ENCODE measurements at regions not wholly inside any gene's neighbourhood (a gene's known extent, or its start where the extent isn't known, plus 50 kb on each side); places are given as distances from the start of the nearest gene placed in this dataset.

- intact Hi-C loops (cut with micrococcal nuclease), result no loop called here
- 91% methylated on average over 4 of the region's 5 CpGs for WGBS (ENCODE audit: insufficient coverage)
These were observed 231.2 kb upstream of the HAND2 start for GRCh38 chr4:173761236-173761635.

GRCh38 chr4:173758132-173758531 is 228.1 kb upstream of the HAND2 start:
- Histone ChIP-seq H3K4me3 (ENCODE audit: low read length) (no peak overlapping the region), H3K27me3 (ENCODE audit: control insufficient read depth, insufficient read depth, low read length) (no peaks in the 10 kb centered on the region), H3K36me3 (ENCODE audit: control insufficient read depth, insufficient read depth, low read length) (no peaks in the 10 kb centered on the region), H3K9me3 (ENCODE audit: control insufficient read depth, insufficient read depth, low read length) (no peaks in the 10 kb centered on the region), H3K27ac (ENCODE audit: low read length) (no peak overlapping the region), H3K4me1 (ENCODE audit: control insufficient read depth, insufficient read depth, low read length) (no peaks in the 10 kb centered on the region)
- Mint-ChIP-seq H3K4me1 (no peaks in the 10 kb centered on the region), H3K4me3 (no peak overlapping the region), H3K27me3 (ENCODE audit: low read depth in 2 of 2) (no peaks in the 10 kb centered on the region), H3K36me3 (no peaks in the 10 kb centered on the region), H3K9me3 (peaks cover 6% of the 10 kb centered on the region in 2 donors), H3K27ac (no peak overlapping the region)
- ATAC-seq (no peak), DNase-seq (no peak)
- intact Hi-C loops (cut with micrococcal nuclease), result no loop called here
- no CpG with 5 or more reads among the region's 1 CpG for WGBS (ENCODE audit: insufficient coverage)
- TF ChIP-seq CTCF (IDR thresholded peaks at IDR 0.05), result no peak

More at GRCh38 chr4:173761236-173761635, 231.2 kb upstream of the HAND2 start:
- H3K4me3 Mint-ChIP-seq, result no peak overlapping the region
- H3K9me3 Mint-ChIP-seq, result peaks cover 4 to 6% of the 10 kb centered on the region in 2 donors
- TF ChIP-seq CTCF (IDR thresholded peaks at IDR 0.05), result no peak
- Histone ChIP-seq H3K4me3 (ENCODE audit: low read length) (no peak overlapping the region), H3K9me3 (ENCODE audit: control insufficient read depth, insufficient read depth, low read length) (no peaks in the 10 kb centered on the region), H3K36me3 (ENCODE audit: control insufficient read depth, insufficient read depth, low read length) (no peaks in the 10 kb centered on the region), H3K4me1 (ENCODE audit: control insufficient read depth, insufficient read depth, low read length) (no peaks in the 10 kb centered on the region), H3K27ac (ENCODE audit: low read length) (no peak overlapping the region), H3K27me3 (ENCODE audit: control insufficient read depth, insufficient read depth, low read length) (no peaks in the 10 kb centered on the region)
- H3K27me3 Mint-ChIP-seq (ENCODE audit: low read depth in 2 of 2), result no peaks in the 10 kb centered on the region
- H3K27ac Mint-ChIP-seq, result no peak overlapping the region
- no peaks in the 10 kb centered on the region for H3K4me1 Mint-ChIP-seq
- no peak for ATAC-seq
- no peak for DNase-seq
- H3K36me3 Mint-ChIP-seq, result no peaks in the 10 kb centered on the region

- no peak for TF ChIP-seq CTCF (IDR thresholded peaks at IDR 0.05)
- H3K27me3 ChIP-seq (ENCODE audit: control insufficient read depth, insufficient read depth, low read length), result no peaks in the 10 kb centered on the region
- no CpG with 5 or more reads among the region's 1 CpG for WGBS (ENCODE audit: insufficient coverage)
- H3K9me3 ChIP-seq (ENCODE audit: control insufficient read depth, insufficient read depth, low read length), result no peaks in the 10 kb centered on the region
- no peak for DNase-seq
- no peak overlapping the region for H3K4me3 Mint-ChIP-seq
- no peaks in the 10 kb centered on the region for H3K27me3 Mint-ChIP-seq (ENCODE audit: low read depth in 2 of 2)
- H3K9me3 Mint-ChIP-seq, result peaks cover 0 to 4% of the 10 kb centered on the region in 2 donors
- intact Hi-C loops (cut with micrococcal nuclease), result no loop called here
- H3K4me3 ChIP-seq (ENCODE audit: low read length), result no peak overlapping the region
- no peaks in the 10 kb centered on the region for H3K4me1 Mint-ChIP-seq
- H3K36me3 Mint-ChIP-seq, result no peaks in the 10 kb centered on the region
- H3K4me1 ChIP-seq (ENCODE audit: control insufficient read depth, insufficient read depth, low read length), result no peaks in the 10 kb centered on the region
- no peak overlapping the region for H3K27ac Mint-ChIP-seq
- H3K36me3 ChIP-seq (ENCODE audit: control insufficient read depth, insufficient read depth, low read length), result no peaks in the 10 kb centered on the region
- no peak for ATAC-seq
- no peak overlapping the region for H3K27ac ChIP-seq (ENCODE audit: low read length)
These were observed 223.4 kb upstream of the HAND2 start for GRCh38 chr4:173753408-173753807.

GRCh38 chr4:173752610-173753230 is 222.7 kb upstream of the HAND2 start:
- no peaks in the 10 kb centered on the region for H3K4me1 ChIP-seq (ENCODE audit: control insufficient read depth, insufficient read depth, low read length)
- no peaks in the 10 kb centered on the region for H3K27me3 Mint-ChIP-seq (ENCODE audit: low read depth in 2 of 2)
- H3K4me1 Mint-ChIP-seq, result no peaks in the 10 kb centered on the region
- intact Hi-C loops (cut with micrococcal nuclease), result no loop called here
- no peak overlapping the region for H3K4me3 ChIP-seq (ENCODE audit: low read length)
- no peak overlapping the region for H3K27ac ChIP-seq (ENCODE audit: low read length)
- H3K9me3 ChIP-seq (ENCODE audit: control insufficient read depth, insufficient read depth, low read length), result no peaks in the 10 kb centered on the region
- DNase-seq, result peak in 1 of 2 donors; percentile 17
- no peak overlapping the region for H3K27ac Mint-ChIP-seq
- H3K36me3 Mint-ChIP-seq, result no peaks in the 10 kb centered on the region
- no peaks in the 10 kb centered on the region for H3K36me3 ChIP-seq (ENCODE audit: control insufficient read depth, insufficient read depth, low read length)
- WGBS (ENCODE audit: insufficient coverage), result 48% methylated on average over 7 of the region's 7 CpGs
- no peak for TF ChIP-seq CTCF (IDR thresholded peaks at IDR 0.05)
- H3K27me3 ChIP-seq (ENCODE audit: control insufficient read depth, insufficient read depth, low read length), result no peaks in the 10 kb centered on the region
- H3K9me3 Mint-ChIP-seq, result peaks cover 0 to 4% of the 10 kb centered on the region in 2 donors
- ATAC-seq, result no peak
- no peak overlapping the region for H3K4me3 Mint-ChIP-seq
